Epidermal melanocyte (primary cell): ENCODE measurements at regions not wholly inside any gene's neighbourhood (a gene's known extent, or its start where the extent isn't known, plus 50 kb on each side); places are given as distances from the start of the nearest gene placed in this dataset.
"Not testable (repeated sequence)": the region's sequence is repeated elsewhere in the genome, so short reads cannot be mapped to it uniquely, and the experiment has no call there.

Experiments used
- DNase-seq: peaks from one replicate; pipeline ENCODE4 v3.0.0; 2011; ENCODE audit warnings: low spot score; ENCODE audit not compliant: insufficient read length

GRCh38 chr20:48360342-48360975 is 467.3 kb downstream of the PREX1 start:
- DNase-seq, result no peak

DNA sequence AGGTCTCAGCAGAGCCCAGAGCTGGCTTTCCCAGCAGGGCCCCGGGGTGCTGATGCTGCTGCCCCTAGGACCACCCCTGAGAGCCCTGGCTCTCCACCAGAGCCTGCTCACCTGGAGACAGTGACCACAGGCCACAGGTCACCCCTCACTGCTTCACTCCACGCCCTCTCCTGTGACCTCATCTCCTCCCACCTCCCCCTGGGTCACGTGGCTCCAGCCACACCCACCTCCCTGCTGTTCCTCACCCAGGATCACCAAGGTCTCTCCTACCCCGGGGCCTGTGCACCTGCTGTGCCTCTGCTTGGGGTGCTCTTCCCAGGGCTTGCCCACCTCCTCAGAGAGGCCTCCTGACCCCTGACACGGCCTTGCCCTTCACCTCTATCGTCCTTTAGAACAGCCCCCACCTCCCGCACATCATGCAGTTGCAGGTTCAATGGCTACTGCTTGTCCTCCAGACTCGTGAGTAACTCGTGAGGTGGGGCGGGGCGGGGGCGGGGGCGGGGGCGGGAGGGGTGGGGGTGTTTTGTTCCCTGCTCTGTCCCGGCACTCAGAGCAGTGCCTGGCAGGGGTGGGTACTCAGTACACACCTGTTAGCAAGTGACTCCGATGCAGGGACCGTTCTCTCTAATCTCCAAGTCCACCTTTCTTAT is 468.0 kb downstream of the PREX1 start:
- no peak for DNase-seq

GRCh38 chr20:48359055-48359390 is 468.8 kb downstream of the PREX1 start:
- not testable (repeated sequence) for DNase-seq

DNA sequence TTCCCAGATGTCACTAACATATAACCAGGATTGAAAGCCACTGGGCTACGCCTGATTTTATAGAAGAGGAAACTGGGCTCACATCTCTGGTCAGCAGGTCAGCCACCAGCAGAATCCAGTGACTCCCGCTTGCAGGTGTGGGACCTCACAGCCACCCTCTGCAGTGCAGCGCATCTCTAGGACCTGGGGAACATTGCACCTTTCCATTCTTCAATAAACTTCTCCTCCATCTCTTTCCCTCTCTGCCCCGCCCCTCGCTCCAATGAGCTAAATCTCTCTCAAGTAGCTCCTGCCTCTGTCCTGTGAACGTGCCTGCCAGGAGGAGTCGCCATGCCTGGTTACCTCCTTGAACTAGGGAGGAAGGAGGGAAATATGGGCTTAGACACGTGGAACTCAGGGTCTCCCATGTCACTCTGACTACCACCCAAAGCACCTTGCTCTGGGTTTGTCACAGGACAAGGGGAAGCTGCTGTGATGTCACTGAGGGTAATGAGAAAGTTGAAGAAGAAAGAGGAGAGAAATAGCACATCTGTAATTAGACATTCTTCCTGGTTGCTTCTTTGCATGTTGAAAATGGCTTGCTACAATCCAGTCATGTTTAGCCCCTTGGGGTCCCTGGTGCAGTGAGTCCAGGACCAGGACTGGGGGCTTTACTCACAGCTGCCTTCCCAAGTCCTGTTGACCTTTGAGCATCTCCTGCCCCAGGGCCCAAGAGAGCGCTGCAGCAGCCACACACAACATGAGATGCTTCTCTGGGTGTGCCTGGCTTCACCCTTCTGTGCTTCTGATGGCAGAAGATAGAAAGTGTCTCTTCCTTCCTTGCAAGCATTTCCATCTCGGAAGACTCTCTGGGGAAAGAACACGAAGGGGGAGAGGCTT is 469.4 kb downstream of the PREX1 start:
- no peak for DNase-seq

- DNase-seq, result no peak
Observed at GRCh38 chr20:48357714-48358113, 470.1 kb downstream of the PREX1 start.

DNA sequence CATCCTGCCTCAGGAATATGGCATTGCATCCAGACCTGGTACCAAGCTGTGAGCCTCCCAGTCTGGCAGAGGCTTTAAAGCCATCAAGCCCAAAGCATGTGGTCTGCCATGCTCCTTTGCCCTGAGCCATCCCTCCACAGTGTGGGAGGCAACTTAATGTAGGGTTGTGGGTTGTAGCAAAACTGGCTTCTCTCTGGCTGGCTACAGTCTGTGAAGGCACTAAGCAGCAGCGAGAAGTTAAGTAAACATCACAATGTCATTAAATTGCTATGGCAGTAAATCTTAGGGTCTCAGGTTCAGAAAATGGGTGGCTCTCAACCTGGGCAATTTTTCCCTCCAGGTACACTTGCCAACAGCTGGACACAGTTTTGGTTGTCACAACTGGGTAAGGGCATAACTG is 472.9 kb downstream of the PREX1 start:
- DNase-seq, result no peak

DNA sequence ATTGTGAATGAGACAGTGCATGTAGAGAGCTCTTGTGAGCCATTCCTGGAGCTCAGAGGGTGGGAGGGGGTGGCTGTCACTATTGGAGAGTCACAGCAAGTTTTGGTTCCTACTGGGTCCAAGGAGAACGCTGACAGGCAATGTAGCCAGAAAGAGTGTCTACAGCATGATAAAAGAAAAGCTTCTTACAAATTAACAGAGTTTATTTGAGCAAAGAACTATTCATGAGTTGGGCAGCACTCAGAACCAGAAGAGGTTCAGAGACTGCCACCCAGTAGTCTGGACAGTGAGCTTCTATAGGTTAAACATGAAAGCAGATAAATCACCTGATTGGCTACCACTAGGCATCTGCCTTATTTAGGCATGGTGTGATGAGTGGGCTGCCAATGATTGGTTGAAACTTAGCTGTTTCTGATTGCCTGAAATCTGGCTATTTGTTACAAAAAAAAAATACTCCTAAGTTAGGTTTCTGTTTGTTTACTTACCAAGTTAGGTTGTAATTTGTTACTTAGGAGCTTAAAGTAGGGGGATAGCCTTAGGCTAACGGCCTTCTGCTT is 473.4 kb downstream of the PREX1 start:
- DNase-seq, result no peak

DNA sequence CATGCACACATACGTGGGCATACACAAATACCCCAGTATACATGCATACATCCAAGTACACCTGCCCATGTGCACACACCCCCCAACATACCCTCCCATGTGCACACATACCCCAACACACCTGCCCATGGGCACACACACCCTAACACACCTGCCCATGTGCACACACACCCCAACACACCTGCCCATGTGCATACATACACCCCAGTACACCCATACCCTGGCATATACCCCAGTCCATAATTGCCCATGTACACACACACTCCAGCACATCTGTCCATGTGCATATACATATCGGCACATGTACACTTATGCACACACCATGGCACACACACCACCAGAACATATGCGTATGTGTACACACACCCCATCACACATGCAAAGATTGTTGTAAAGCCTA is 475.2 kb downstream of the PREX1 start:
- DNase-seq, result no peak

DNA sequence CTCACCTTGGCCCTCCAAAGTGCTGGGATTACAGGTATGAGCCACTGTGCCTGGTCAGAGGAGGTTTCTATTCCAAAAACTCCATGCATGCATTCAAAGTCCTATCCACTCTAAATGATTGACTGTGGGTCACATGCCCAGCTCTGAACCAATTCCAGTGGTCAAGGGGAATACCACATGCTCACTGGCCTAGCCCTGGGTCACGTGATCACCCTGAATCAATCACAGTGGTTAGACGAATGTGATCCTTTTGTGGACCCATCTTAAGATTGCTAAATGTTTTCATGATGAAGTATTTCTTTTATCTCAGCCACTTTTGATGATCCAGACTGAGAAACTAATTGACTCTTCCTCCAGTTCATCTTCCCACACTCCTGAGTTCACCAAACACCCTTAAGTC is 475.8 kb downstream of the PREX1 start:
- no peak for DNase-seq

GRCh38 chr20:48350313-48350988 is 477.3 kb downstream of the PREX1 start:
- DNase-seq, result no peak

- no peak for DNase-seq
Observed at GRCh38 chr20:48349656-48350055, 478.1 kb downstream of the PREX1 start.

DNA sequence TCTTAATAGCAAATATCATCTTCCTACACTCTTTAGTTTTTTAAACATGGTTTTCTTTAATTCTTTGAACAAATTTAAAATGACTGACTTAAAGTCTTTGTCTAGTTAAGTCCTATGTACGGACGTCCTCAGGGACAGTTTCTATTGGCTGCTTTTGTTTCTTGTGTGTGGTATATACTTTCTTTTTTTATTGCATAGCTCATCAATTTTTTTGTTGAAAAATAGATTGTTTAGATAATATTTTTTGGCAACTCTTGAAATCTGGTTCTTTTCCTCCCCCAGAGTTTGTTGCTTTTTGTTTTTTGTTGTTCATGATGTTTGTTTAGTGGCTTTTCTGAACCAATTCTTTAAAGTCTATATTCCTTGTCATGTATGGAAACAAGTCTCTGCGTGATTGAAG is 479.8 kb downstream of the PREX1 start:
- no peak for DNase-seq

DNA sequence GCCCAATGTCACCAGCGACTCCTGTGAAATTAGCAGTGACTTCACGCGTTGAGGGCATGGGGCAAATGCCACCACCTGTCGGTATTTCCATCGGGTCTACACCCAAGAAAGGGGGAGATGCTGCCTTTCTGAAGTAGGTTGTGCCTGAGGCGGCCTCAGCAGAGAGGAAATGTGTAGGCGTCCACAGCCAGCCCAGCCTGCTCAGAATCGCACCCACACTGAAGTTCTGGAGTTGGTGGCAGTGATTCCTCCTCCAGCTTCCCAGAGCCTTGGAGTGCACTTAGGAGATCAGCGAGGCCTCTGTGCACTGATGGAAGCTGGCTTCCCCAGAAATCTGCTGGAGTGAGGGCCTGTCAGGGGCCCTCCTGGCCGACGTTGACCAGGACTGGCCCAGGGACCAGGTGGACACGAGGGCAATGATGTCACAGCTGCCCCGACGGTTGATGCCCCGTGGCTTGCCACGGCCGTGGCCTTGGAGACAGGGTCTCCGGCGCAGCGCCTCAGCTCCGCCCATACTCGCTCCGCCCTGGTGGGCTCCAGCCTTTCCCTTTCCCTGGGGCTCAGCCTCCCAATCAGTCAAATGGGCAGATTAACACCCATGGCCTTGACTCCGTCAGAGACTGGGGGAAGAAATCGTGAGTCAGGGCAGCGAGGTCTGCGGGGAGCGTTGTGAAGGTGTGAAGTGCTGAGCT is 484.8 kb downstream of the PREX1 start:
- no peak for DNase-seq

GRCh38 chr20:48340883-48341281 is 486.9 kb downstream of the PREX1 start:
- no peak for DNase-seq

DNA sequence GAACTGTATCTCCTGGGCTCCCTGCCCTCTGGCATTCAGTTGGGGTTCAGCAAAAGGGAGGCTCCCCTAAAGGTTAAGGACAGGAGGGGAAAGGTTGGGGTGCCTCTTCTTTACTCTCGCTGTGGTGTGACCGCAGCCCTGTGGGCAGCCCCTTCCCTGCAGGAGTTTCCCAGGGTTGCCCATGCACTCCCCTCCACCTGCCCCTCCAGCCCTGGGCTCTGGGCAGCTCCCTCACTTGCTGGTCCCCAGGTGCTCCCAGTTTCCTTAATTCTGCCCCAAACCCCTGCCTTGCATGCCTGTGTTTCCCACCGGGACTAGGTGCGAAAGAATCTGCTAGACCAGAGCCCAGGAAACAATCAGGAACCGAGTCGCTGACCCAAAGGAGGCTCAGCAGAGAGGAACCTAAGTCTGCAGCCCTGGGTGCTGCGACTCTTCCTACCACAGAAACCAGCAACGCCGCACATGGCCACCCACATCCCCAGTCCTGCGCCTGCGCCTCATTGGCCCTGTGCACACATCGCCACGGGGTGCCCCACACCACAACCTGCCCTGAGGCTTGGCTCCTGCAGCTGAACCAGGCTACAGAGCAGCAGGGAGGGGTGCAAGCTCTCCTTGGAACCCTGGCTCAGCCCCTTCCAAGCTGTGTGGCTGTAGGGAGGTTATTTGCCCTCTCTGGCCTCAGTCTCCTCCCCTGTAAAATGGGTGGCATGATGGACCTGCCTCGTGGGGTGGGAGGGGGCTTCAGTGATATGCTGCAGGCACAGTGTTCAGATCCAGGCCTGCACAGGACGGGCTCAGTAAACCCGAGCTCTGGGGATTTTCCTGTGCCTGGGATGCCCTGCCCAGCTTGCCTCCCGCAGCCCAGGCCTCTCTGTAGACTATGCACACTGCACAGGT is 487.6 kb downstream of the PREX1 start:
- DNase-seq, result no peak

DNA sequence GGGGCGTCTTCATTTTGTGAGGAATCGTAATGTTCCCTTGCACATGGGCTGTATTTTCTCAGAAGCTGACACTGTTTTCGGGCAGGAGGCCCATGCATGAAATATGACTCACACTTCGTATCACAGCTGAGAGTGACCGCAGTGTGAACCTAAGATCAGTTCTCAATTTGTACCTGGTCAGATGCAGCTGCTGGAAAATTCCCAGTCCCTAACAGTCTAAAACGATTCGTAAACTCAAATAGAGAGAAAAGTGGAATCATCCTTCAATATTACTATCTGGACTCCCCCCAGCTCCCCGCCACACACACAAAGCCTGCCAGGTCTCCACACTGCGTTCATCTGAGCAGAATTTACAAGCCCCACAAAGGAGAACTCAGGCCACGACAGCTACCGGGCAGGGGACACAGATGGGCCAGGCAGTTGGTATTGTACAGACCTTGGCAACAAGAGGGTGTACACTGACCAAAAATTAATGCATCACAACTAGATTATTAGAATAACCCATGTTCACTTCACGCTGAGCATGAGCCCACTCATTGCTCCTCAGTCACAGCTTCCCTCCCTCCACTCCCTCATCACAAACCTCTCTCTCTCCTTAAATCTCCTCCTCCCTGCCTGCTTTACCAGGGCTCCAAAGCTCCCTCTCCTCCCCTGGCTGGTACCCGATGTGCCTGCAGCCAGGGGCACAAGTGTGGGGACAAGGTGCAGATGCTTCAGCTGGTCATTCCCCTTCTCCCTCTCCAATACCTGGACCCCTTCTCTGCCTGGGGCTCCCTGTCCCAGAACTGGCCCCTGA is 488.4 kb downstream of the PREX1 start:
- no peak for DNase-seq

GRCh38 chr20:48338717-48339116 is 489.1 kb downstream of the PREX1 start:
- DNase-seq, result no peak

- DNase-seq, result no peak
Observed at GRCh38 chr20:48336597-48336996, 491.2 kb downstream of the PREX1 start.
